RCC 7860 (cell line): ENCODE measurements at regions not wholly inside any gene's neighbourhood (a gene's known extent, or its start where the extent isn't known, plus 50 kb on each side); places are given as distances from the start of the nearest gene placed in this dataset.

Experiments
- DNase-seq: peaks from one replicate; pipeline ENCODE4 v3.0.0-alpha.2; 2015; ENCODE audit warnings: low spot score
- FAIRE-seq: peaks from 2 replicates; lab custom pipeline; 2012; peaks lifted over from hg19 to GRCh38; lab: Jason Lieb, UNC

DNA sequence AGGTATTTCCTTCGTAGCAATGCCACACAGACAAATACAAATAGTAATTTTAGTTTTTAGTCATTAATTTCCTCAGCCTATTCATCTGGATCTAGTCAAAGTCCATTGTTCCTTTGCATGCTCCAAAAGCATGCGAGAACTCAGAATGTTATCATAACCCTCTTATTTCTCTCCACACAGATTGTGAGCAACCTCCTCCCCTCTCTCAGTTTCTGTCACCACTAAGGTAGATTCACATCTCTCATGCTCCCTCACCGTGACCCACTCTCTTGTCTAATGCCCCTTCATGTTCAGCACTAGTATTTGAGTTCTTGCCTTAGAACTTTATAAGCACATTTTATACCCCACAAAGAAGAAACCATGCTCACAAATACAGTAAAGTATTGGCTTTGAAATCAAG, 582.4 kb downstream of the PLA2G4A start:
- no peak for FAIRE-seq
- DNase-seq: no peak

DNA sequence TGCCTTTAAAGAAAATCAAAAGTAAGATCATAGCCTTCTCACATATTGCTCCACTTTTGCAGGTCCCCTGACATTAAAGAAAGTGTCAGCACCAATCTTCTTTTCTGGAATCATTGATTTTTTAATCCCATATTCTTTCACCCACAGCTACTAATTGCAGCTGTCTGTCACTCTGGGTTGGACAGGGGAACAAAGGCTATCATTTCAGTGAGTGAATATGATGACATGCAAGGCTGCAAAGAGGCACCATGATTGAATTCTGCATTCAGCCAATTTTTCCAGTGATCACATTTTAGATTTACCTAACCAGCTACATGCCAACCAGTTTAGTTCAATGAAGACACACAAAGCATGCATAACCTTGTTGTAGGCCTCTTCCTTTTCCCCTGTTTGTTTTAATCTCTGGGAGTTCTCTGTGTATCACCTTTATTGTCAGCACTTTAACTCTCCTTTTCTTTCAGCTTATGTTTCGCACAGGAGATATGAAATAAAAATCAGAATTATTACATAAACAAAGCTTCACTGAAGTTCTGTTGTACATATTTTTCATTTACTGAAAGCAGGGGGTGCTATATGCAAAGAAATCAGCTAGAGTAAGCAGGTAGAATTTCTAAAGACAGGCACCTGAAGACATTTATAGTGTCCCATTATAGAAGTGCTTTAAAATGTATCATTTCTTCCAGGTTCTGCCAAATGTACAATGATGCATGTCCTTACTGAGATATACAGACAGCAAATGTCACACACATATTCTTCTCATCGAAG, 584.8 kb downstream of the PLA2G4A start:
- FAIRE-seq: no peak
- no peak for DNase-seq

DNA sequence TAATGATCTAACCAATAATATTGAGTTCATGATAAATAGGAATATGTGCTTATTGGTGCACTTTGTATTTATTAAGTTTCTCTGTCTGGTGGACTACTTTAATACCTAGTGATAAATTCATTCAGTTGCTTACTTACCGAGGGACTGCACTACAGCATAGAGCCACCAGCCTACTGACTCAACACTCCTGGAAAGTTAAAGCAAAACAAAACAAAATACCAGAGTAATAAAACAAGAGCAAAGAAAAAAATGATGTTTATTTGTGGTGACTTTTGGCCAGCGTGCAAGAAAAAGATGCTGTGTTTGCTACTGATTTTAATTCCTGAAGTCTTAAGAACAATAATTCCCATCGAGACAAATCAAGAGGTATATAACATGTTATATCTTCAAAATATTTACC, 586.3 kb downstream of the PLA2G4A start:
- FAIRE-seq: no peak
- no peak for DNase-seq

DNA sequence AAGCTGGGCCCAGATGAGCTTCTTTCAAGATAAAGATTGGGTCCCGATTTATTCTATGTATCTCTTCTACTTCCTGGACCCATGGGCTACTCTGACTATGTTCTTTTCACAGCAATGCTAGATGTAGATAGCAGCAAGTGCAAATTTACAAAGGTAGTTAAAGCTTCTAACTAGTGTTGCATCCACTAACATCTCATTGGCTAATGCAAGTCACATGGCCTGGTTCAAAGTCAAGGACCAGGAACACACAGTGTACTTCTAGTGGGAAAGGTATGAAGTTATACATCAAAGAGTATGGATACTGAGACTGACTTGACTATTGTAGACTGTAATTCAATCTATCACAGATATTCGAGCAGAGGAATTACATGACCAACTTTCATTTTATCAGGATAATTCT, 588.8 kb downstream of the PLA2G4A start:
- FAIRE-seq (no peak), DNase-seq (no peak)

DNA sequence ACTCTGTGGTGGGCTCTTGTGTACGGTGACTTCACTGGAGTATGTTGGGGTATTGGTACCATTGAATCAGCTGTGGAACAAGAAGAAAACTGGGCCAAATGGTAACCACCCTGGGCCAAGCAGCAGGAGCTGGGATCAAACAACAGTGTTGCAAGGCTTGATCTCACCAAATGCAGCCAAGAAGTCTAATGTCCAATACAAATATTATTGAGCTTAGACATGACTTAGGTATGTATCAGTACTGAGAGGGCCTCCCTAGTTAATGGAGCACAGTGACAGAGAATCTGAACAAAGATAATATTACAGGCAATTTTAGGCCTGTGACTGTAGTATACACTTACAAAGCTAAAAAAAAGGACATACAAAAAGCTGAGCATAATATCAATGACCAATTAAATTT, 604.8 kb downstream of the PLA2G4A start:
- no peak for FAIRE-seq
- DNase-seq: no peak

DNA sequence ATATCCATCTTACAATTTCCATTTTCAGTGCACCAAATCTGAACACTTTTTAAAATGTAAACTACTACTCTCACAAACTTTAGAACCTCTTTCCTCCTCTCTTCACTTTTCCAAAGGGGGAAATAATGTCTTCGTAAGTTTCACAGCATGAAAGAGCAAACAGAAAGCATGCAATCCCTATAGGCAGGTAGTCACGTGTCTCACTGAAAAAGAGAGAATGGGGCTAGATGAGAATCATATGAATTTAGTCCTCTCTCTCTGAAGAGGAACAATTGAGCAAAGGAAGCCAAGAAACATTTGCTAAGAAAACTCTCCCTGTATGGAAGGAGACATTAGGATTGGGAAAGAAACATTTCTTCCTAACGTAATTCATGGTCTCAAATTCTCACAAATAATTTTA, 613.9 kb downstream of the PLA2G4A start:
- no peak for FAIRE-seq
- no peak for DNase-seq

DNA sequence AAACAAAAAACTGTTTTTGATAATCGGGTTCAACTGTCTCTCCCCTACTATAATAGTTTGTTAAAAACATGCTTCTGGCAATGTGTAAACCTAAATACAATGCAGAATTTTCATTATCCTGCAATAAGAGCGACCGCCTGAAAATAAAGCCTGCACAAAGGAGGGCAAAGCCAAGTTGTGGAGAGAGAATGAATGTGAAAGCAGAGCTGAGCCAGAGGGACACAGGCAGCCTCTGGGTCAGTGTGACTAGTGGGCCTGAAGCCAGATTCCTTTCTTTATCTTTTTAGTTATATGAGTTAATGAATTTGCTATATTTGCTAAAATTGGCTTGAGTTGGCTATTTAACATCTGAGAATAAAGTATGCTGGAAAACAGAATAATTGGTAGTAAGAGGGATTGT, 615.2 kb downstream of the PLA2G4A start:
- FAIRE-seq (no peak), DNase-seq (no peak)

DNA sequence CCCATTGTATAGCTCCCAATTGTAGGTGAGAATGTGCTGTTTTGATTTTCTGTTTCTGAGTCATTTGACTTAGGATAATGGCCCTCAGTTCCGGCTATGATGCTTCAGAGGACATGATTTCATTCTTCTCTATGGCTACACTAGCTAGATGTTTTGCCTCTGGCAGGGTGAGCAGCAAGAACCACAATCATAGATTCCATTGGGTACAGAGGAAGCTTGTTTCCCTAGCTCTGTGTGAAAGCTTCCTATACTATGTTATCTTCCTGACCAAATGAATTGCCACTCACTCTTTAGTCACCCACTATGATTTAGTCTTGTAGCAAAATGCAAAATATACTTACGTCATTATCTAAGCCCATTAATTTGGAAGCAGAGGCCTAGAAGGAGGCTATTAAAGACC, 616.3 kb downstream of the PLA2G4A start:
- no peak for FAIRE-seq
- DNase-seq: no peak

DNA sequence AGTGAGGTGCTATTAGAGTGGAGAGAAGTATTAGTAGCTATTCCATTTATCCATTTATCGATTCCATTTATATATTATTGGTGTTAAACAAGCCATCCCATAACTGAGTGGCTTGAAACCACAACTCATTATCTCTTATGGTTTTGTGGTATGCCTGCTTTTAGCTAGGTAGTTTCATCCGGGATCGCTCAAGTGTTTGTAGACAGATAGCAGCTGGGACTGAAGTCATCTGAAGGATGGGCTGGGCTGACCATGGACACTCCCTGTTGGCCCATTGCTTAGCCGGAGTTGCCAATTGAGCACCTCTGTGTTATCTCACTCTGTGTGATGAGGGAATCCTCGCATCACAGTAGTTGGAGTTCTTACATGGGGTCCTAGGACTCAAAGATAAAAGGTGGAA, 622.5 kb downstream of the PLA2G4A start:
- DNase-seq (no peak), FAIRE-seq (no peak)

DNA sequence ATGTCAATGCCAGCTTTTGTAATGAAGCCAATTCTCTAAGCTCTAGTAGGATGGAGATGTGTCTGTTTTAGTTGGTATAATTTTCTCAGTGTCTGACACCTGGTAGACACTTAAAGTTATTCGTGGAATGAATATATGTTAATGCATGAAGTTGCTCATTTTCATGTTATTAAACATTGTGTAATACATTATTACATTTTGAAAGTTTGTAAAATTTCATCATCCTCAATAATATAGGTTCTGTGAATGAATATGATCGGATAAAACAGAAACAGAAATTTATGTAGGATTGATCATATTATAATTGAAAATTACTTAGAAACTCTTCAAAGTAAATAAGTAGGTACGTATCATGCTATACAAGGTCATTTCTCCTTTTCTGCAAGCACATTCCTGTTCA, 625.3 kb downstream of the PLA2G4A start:
- FAIRE-seq (no peak), DNase-seq (no peak)

DNA sequence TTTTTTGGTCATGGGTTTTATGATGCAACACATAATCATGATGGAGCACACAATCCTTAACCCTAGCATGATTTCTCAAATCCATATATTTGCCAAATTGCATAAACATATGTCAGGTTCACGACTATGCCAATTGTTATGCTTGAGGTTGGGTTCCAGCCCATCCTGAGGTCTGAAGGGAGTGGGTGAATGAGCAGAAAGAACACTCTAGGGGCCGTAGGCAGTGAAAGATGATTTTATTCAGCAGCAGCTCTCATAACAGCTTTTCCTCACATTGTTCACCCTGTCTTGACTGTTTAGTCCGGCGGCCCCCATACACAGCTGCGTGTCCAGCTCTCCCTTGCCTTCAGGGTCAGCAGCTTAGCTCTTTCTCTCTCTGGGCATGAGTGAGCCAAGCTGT, 627.7 kb downstream of the PLA2G4A start:
- DNase-seq: no peak
- FAIRE-seq: no peak

DNA sequence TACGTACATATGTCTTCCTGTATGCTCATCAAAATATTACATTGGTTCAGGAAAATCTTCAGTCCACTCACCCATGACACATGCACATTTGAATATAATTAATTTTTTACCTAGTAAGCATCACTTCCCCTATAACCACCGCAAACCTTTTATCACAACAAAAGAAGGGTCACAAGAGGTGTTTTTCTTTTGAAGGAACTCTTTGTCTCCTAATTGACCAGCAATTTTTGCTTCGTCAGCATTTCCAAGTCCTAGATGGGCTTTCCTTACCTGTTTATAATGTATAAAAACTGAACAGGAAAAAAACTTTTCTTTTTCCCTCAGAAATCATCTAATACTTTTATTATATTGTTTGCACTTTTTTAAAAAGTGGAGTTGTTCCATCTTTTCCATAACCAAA, 631.3 kb downstream of the PLA2G4A start:
- FAIRE-seq: no peak
- no peak for DNase-seq

DNA sequence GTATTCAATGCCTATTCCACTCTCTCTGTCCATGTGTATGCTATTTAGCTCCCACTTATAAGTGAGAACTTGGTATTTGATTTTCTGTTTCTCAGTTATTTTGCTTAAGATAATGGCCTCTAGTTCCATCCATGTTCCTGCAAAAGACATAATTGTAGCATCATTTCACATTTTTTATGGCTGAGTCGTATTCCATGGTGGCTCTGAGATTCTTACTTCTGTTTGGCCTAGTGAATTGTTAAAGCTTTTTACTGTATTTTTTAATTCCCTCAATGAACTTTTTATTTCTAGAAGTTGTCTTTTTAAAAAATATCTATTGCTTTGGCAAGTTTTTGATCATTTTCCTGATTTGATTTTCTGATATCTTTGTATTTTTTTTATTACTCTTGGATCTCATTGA, 635.6 kb downstream of the PLA2G4A start:
- DNase-seq (no peak), FAIRE-seq (no peak)

DNA sequence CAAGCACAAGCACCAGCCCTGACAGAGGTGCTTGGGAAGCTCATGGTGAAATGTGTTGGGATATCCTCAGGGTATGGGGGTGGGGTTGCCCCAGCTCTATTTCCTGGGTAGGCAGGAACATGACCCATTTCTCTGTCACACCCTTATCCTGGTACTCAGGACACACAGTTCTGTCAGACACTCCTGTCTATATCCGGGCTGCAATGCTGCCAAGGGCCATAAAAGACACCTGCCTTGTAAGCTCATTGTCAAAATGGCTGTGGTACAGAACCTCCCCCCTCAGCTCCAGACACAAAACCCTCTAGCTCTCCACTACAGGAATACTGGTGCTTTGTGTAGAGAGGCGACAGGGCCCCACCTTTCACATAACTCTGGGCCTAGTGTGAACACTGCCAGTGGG, 636.7 kb downstream of the PLA2G4A start:
- DNase-seq (no peak), FAIRE-seq (no peak)

DNA sequence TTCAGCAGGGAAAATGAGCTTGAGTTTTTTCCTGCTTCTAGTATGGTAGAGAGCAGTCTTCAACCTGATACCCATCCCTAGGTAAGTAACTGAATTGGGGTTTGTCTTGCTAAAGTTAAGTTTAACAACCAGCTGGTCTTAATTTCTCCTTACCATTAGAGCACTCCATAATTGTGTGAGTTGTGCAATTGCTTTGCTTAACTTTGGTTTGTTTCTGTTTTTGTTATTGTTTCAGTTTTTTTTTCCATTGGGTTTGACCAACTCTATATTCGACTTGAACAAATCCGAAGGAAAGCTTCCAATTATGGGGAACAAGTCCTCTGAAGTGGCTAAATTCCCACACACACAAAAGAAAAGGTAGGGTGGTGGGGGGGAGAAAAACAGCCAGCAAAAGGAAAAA, 641.1 kb downstream of the PLA2G4A start:
- FAIRE-seq (no peak), DNase-seq (no peak)

DNA sequence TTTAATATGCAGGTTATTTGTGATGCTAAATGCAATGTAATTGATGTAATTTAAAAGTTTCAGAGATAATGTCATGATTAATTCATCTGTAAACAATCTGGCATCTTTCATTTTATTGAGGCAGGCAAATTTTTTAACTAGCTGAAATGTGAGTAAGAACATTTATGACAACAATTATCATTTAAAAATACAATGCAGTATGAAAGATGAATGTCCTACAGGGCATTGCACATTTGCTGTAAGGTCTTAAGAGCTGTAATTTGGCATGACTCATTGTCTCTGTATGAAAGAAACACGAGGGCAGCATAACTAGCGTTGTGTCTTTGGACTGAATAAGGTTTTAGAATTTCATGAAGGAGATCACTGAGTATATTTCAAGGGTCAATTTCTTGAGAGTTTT, 642.8 kb downstream of the PLA2G4A start:
- no peak for DNase-seq
- no peak for FAIRE-seq

DNA sequence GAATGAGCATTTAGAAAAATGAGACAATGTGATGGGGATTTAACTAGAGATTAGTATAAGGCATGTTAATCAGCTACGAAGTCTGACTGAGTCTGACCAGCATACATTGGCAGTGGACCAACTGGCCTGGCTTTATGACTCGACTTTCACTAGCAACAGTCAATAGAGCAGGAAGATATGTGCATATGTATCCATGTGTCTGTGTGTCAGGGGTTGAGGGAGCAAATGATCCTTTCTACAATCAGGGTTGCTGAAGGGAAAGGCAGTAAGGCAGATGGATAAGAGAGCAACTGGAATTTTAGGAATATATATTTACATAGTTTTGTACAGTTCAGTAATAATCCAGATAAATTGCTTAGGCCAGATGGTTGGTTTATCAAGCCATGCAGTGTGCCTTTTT, 645.6 kb downstream of the PLA2G4A start:
- DNase-seq: peak; percentile 34
- peak; percentile 29 for FAIRE-seq

DNA sequence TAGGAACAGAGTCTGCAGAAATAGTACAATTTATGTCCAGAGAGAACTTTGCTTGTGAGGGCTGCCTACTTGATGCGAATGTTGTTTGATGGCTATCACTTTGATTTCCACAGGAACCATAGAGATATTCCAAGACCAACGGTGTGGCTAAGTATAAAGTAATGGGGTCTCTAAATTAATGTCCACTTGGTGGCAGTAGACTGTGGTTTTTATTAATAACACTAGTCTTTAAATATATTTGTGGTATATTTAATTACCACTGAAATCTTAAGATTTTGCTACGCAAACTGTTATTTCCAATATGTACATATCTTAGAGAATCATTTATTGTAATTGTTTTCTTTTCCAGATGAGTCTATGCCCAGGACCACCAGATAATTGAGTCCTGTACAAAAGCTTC, 647.9 kb downstream of the PLA2G4A start:
- FAIRE-seq (no peak), DNase-seq (no peak)

DNA sequence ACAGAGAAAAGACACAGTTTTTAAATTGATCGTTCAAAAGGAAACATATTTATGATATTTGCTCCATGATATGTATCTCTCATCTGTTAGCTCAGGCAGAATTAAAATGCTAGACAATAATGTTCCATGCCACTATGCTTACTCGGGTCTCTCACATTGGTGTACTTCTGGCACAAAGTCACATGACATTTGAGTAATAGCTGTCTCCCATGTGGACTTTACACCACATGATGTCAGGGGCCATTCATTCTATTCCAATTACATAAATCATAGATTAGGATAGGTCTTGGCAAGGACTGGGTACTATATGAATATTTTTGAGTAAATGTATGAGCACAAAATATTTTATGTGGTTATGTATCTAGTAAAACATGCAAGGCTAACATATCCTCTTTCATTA, 648.4 kb downstream of the PLA2G4A start:
- FAIRE-seq (no peak), DNase-seq (no peak)

DNA sequence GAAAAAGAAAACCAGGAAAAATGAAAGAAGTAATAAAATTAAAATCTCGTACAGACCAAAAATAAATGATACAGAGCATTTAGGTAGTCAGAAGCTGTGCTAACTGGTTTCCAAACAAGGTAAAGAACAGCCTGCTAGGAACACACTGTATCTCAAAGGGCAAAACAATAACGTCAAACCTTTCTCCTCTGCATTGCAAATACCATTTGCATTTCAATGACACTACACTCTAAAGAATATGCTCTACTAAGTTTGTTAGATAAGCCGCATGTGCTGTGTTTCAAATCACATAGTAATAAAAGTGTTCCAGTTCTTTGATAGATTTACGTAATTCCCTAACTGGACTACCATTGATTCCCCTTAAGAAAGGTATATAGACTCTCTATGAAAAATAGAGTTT, 648.8 kb downstream of the PLA2G4A start:
- FAIRE-seq (no peak), DNase-seq (no peak)

DNA sequence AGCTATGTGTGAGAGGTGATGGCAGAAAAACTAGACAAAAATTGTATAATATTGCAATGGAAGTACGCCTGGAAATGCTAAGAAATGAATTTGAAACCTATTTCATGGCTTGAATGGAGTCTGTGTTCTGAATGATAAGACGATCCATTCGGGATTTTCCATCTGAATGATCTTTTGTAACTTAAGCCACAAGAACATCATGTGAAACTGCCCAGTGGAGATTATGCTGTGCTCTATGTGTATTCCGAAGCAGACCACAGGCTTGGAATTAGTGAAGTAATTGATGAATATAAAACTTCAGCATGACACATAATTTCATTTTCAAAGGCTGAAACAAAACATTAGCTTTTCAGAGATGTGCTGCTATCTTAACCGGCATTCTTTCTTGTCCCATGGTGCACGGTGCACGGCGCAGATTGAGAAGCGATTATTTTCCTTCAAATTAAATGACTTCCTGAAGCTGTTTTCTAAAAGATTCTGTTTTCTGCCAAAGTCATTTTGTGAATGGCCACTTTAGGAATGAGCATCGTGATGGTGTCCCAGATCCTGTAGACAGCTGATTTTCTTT, 652.9 kb downstream of the PLA2G4A start:
- no peak for FAIRE-seq

DNA sequence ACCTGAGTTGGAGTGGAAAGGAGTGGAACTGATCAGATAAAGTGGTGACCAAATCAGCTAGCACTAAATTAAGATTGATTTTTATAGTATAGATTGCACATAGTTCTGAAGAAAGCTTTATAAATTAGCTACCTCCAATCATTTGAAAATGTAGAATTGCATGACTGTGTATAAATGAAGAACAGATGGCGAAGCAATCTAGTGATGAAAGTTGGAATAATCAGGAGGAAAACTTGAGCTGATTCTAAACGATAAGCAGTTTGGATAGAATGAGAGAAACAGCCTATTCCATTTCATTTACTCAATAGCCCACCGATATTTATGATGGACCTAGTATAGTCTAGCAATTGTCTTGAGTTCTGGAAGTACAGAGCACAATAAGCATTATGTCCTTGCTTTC, 661.5 kb downstream of the PLA2G4A start:
- DNase-seq: no peak
- FAIRE-seq: no peak

More for the DNA sequence above, 652.9 kb downstream of the PLA2G4A start:
- no peak for DNase-seq
